NCI-H510A treated with DMSO at 0.1 percent for 48 hours (cell line): ENCODE measurements at regions not wholly inside any gene's neighbourhood (a gene's known extent, or its start where the extent isn't known, plus 50 kb on each side); places are given as distances from the start of the nearest gene placed in this dataset.
"Not testable (repeated sequence)": the region's sequence is repeated elsewhere in the genome, so short reads cannot be mapped to it uniquely, and the experiment has no call there.

Experiments
- DNase-seq: peaks from one replicate; lab custom pipeline; 2025; lab: John Stamatoyannopoulos, UW

- no peak for DNase-seq
Observed at GRCh38 chr15:31219221-31219620, 107.4 kb upstream of the KLF13 start.

- no peak for DNase-seq
Observed at GRCh38 chr15:31221936-31222515, 104.6 kb upstream of the KLF13 start.

GRCh38 chr15:31222773-31223341 lies 103.8 kb upstream of the KLF13 start:
- no peak for DNase-seq

- DNase-seq, result no peak
Observed at GRCh38 chr15:31223478-31224350, 102.9 kb upstream of the KLF13 start.

GRCh38 chr15:31224661-31225060 lies 102.0 kb upstream of the KLF13 start:
- DNase-seq, result not testable (repeated sequence)

- DNase-seq, result no peak
Observed at GRCh38 chr15:31225356-31225955, 101.2 kb upstream of the KLF13 start.

GRCh38 chr15:31226021-31226420 lies 100.6 kb upstream of the KLF13 start:
- DNase-seq, result no peak

GRCh38 chr15:31227235-31227634 lies 99.4 kb upstream of the KLF13 start:
- DNase-seq, result no peak

GRCh38 chr15:31228011-31228484 lies 98.6 kb upstream of the KLF13 start:
- DNase-seq, result no peak

GRCh38 chr15:31228980-31229826 lies 97.4 kb upstream of the KLF13 start:
- no peak for DNase-seq

GRCh38 chr15:31230630-31231485 lies 95.8 kb upstream of the KLF13 start:
- no peak for DNase-seq

GRCh38 chr15:31234815-31235214 lies 91.8 kb upstream of the KLF13 start:
- no peak for DNase-seq

- DNase-seq, result no peak
Observed at GRCh38 chr15:31235311-31236183, 91.1 kb upstream of the KLF13 start.

GRCh38 chr15:31236184-31237042 lies 90.2 kb upstream of the KLF13 start:
- no peak for DNase-seq

GRCh38 chr15:31237043-31237324 lies 89.7 kb upstream of the KLF13 start:
- DNase-seq, result no peak

GRCh38 chr15:31238906-31239305 lies 87.7 kb upstream of the KLF13 start:
- no peak for DNase-seq

GRCh38 chr15:31239409-31239808 lies 87.2 kb upstream of the KLF13 start:
- DNase-seq, result no peak

- no peak for DNase-seq
Observed at GRCh38 chr15:31241888-31242522, 84.6 kb upstream of the KLF13 start.

- DNase-seq, result no peak
Observed at GRCh38 chr15:31243895-31244294, 82.7 kb upstream of the KLF13 start.
